Heart left ventricle (tissue), 13 donors: ENCODE measurements at regions not wholly inside any gene's neighbourhood (a gene's known extent, or its start where the extent isn't known, plus 50 kb on each side); places are given as distances from the start of the nearest gene placed in this dataset.

Experiments used
- POLR2A ChIP-seq, 2 donors: fragments of 450-650 bp; IDR thresholded peaks; one replicate each; pipeline ENCODE4 v1.6.1; 2017; ENCODE audit warnings: antibody characterized with exemption in 2 of 2, mild to moderate bottlenecking in 2 of 2, moderate library complexity in 2 of 2
- TF ChIP-seq, protein P1 (sequence below), 12 donors: fragments of 200-600 bp; sonication (generic) in 4 of 12; IDR thresholded peaks; one replicate each; pipeline versions ENCODE4 v1.5.0 to v1.8.0; 2018 to 2022; ENCODE audit warnings: antibody characterized with exemption in 12 of 12, mild to moderate bottlenecking in 5 of 12
- donor health status: ischemic (EF 13 %, LVEDD 7.1; RV severe dilation, severe dysfunction).
- donor health status: DM: no; HTN: yes; CAD: no.
- donor health status: DM: no; HTN: no; CAD: no.
- donor health status: ischemic (EF 25% LVEDD 6.9; RV normal size, moderate dysfunction).
- donor health status: ischemic (EF 25% LVEDD 5.7; RV mildly dilated, moderate dysfunction).
- donor health status: ischemic (EF 35%, LVEDD 5.7; RV mildly dilated, moderate dysfunction).
- donor health status: nonischemic (EF 11% LVEDD 7.7; RV severe dilation, severe dysfunction).
- donor health status: DM: yes; HTN: yes; CAD: no.
- donor health status: PGD.
- donor health status: ischemic (EF 29% LVEDD 5.4; RV normal size, mild dysfunction).
- donor health status: nonischemic (EF 23%, LVEDD 6.1; RV moderate dilation, normal function).

DNA sequence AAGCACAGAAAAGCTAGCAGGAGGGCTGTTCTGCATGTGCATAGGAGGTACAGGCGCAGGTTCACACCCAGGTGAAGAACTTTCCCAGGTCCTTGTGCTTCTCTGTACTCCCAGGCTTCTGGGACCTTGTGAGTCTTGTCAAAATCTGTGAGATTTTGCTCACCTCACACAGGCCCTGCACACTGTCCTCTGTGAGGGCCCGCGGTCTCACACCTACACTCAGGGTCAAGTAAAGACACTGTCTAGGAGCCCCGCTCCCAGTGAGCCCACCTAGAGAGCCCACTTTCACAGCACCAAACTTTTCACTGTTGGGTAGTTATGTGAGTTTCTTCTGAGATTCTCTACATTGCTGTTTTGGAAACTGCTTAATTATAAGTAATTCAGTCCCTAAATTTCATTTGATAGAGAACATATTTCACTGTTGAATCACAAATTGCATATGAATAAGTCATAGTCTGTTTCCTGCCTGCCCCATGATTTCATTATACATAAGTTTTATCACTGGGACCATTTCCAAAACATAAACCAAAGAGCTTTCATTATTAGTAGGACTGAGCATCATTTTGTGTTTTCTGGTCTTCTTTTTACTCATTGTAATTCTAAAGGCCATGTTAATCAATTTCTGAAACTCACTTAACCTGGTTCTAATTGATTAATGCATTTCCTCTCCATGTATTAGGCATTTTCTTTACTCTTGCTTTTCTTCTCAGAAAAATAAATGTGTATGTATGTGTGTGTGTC, 234.2 kb upstream of the SPOPL start:
- TF ChIP-seq, protein P1, sequence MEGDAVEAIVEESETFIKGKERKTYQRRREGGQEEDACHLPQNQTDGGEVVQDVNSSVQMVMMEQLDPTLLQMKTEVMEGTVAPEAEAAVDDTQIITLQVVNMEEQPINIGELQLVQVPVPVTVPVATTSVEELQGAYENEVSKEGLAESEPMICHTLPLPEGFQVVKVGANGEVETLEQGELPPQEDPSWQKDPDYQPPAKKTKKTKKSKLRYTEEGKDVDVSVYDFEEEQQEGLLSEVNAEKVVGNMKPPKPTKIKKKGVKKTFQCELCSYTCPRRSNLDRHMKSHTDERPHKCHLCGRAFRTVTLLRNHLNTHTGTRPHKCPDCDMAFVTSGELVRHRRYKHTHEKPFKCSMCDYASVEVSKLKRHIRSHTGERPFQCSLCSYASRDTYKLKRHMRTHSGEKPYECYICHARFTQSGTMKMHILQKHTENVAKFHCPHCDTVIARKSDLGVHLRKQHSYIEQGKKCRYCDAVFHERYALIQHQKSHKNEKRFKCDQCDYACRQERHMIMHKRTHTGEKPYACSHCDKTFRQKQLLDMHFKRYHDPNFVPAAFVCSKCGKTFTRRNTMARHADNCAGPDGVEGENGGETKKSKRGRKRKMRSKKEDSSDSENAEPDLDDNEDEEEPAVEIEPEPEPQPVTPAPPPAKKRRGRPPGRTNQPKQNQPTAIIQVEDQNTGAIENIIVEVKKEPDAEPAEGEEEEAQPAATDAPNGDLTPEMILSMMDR (IDR thresholded peaks at IDR 0.05): no peak
- TF ChIP-seq POLR2A (IDR thresholded peaks at IDR 0.05): no peak
